MM.1S (cell line): ENCODE measurements at regions not wholly inside any gene's neighbourhood (a gene's known extent, or its start where the extent isn't known, plus 50 kb on each side); places are given as distances from the start of the nearest gene placed in this dataset.

Experiments
- DNase-seq: peaks from one replicate; pipeline ENCODE4 v3.0.0-alpha.2; 2015
- H2AFZ ChIP-seq: fragments of 300-600 bp; sonication (generic); 2 replicates; pipeline ENCODE4 v1.6.0; 2016; ENCODE audit warnings: antibody characterized with exemption, low read length
- H3F3A ChIP-seq: fragments of 300-600 bp; sonication (generic); 2 replicates; pipeline ENCODE4 v1.6.1; 2016; ENCODE audit warnings: mild to moderate bottlenecking, antibody characterized with exemption, low read length, moderate library complexity, mixed read lengths; ENCODE audit not compliant: insufficient read depth
- H3K27ac ChIP-seq: fragments of 300-600 bp; sonication (generic); 2 replicates; pipeline ENCODE4 v1.5.1; 2016; ENCODE audit warnings: mild to moderate bottlenecking, low read length
- H3K27me3 ChIP-seq: fragments of 300-600 bp; sonication (generic); replicated peaks from 2 replicates; pipeline ENCODE4 v1.6.0; 2016; ENCODE audit warnings: low read length; ENCODE audit not compliant: insufficient read depth
- H3K36me3 ChIP-seq: fragments of 300-600 bp; sonication (generic); replicated peaks from 2 replicates; pipeline ENCODE4 v1.6.1; 2016; ENCODE audit warnings: mild to moderate bottlenecking, low read length, mixed read lengths; ENCODE audit not compliant: insufficient read depth
- H3K4me1 ChIP-seq: fragments of 300-600 bp; sonication (generic); 2 replicates; pipeline ENCODE4 v1.6.1; 2016; ENCODE audit warnings: low read length, mixed read lengths
- H3K4me2 ChIP-seq: fragments of 300-600 bp; sonication (generic); 2 replicates; pipeline ENCODE4 v1.6.0; 2016; ENCODE audit warnings: low read depth, low read length
- H3K4me3 ChIP-seq: fragments of 300-600 bp; sonication (generic); 2 replicates; pipeline ENCODE4 v1.5.1; 2016; ENCODE audit warnings: low read length, mixed read lengths
- H3K79me2 ChIP-seq: fragments of 300-600 bp; sonication (generic); 2 replicates; pipeline ENCODE4 v1.6.1; 2016; ENCODE audit warnings: mixed run types, low read length, mixed read lengths
- H3K9ac ChIP-seq: fragments of 300-600 bp; sonication (generic); 2 replicates; pipeline ENCODE4 v1.6.1; 2016; ENCODE audit warnings: low read length, mixed read lengths
- H3K9me2 ChIP-seq: fragments of 300-600 bp; sonication (generic); replicated peaks from 2 replicates; pipeline ENCODE4 v1.6.1; 2016; ENCODE audit warnings: mild to moderate bottlenecking, low read length, mixed read lengths; ENCODE audit not compliant: insufficient read depth
- H3K9me3 ChIP-seq: fragments of 300-600 bp; sonication (generic); replicated peaks from 2 replicates; pipeline ENCODE4 v1.6.1; 2016; ENCODE audit warnings: mild to moderate bottlenecking, low read length, mixed read lengths; ENCODE audit not compliant: insufficient read depth
- H4K20me1 ChIP-seq: fragments of 300-600 bp; sonication (generic); 2 replicates; pipeline ENCODE4 v1.6.1; 2016; ENCODE audit warnings: mild to moderate bottlenecking, low read length, moderate library complexity, mixed read lengths; ENCODE audit not compliant: insufficient read depth
- EZH2 ChIP-seq: fragments of 300-600 bp; sonication (generic); optimal IDR thresholded peaks from 2 replicates; pipeline ENCODE3; 2017; ENCODE audit warnings: low read depth, mild to moderate bottlenecking, antibody characterized with exemption, low read length, mixed read lengths
- EZH2phosphoT487 ChIP-seq: fragments of 300-600 bp; sonication (generic); IDR thresholded peaks from 2 replicates; pipeline ENCODE4 v1.6.1; 2018; ENCODE audit warnings: antibody characterized with exemption, low read length
- TF ChIP-seq, protein P1 (sequence below): fragments of 300-600 bp; sonication (generic); IDR thresholded peaks from 2 replicates; pipeline ENCODE4 v1.5.1; 2016; ENCODE audit warnings: antibody characterized with exemption, low read length, mixed read lengths

DNA sequence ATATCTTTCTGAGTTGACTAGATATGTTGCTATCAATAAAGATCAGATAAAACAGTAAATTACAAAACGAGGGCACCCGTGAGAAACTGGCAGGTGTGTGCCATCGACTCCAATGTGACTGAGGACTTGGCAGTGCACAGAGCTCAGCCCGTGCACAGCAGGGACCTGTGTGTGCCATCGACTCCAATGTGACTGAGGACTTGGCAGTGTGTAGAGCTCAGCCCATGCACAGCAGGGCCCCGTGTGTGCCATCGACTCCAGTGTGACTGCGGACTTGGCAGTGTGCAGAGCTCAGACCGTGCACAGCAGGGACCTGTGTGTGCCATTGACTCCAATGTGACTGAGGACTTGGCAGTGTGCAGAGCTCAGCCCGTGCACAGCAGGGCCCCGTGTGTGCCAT lies 347.2 kb upstream of the B3GAT1 start:
- Histone ChIP-seq H3K9me3 (no peaks in the 10 kb centered on the region), H3K36me3 (no peaks in the 10 kb centered on the region), H4K20me1 (no peaks in the 10 kb centered on the region), H3K4me1 (no peaks in the 10 kb centered on the region), H3K4me3 (no peak overlapping the region), H3K79me2 (no peaks in the 10 kb centered on the region), H3K9me2 (no peaks in the 10 kb centered on the region), H3K9ac (no peak overlapping the region), H3K4me2 (no peak overlapping the region), H3K27ac (no peak overlapping the region), H3F3A (no peaks in the 10 kb centered on the region), H3K27me3 (no peaks in the 10 kb centered on the region), H2AFZ (no peak overlapping the region)
- TF ChIP-seq EZH2phosphoT487: no peak
- no peak for TF ChIP-seq EZH2
- TF ChIP-seq, protein P1, sequence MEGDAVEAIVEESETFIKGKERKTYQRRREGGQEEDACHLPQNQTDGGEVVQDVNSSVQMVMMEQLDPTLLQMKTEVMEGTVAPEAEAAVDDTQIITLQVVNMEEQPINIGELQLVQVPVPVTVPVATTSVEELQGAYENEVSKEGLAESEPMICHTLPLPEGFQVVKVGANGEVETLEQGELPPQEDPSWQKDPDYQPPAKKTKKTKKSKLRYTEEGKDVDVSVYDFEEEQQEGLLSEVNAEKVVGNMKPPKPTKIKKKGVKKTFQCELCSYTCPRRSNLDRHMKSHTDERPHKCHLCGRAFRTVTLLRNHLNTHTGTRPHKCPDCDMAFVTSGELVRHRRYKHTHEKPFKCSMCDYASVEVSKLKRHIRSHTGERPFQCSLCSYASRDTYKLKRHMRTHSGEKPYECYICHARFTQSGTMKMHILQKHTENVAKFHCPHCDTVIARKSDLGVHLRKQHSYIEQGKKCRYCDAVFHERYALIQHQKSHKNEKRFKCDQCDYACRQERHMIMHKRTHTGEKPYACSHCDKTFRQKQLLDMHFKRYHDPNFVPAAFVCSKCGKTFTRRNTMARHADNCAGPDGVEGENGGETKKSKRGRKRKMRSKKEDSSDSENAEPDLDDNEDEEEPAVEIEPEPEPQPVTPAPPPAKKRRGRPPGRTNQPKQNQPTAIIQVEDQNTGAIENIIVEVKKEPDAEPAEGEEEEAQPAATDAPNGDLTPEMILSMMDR: no peak
- no peak for DNase-seq

DNA sequence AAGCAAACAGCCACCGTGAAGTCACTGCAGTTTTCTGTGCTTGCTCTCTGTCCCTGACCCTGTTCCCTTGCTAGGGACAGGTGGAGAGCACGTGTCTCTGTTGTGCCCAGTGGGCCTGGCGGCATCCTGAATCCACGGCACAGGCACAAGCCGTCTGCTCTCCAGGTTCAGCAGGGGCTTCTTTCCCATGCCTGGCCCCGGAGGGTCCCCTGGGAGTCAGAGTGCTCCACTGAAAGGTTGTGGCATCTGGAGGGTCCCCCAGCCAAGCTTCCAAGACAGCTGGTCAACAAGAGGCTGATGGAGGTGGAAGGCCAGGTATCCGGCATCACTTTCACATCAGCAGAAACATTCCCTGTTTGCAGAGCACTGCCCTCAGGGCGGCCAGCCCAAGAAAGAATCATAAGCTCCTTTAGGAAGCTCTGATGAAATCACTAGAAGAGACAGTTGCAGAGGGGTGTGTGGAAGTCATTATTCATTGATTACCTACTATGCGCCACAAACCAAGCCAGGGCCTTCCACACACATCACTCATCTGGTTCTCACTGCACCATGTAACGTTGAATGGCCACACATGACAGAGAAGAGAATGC lies 346.4 kb upstream of the B3GAT1 start:
- DNase-seq: no peak
- Histone ChIP-seq H3K9me2 (no peaks in the 10 kb centered on the region), H2AFZ (no peak overlapping the region), H3K9ac (no peak overlapping the region), H3K79me2 (no peaks in the 10 kb centered on the region), H3F3A (no peaks in the 10 kb centered on the region), H3K4me2 (no peak overlapping the region), H4K20me1 (no peaks in the 10 kb centered on the region), H3K4me1 (no peaks in the 10 kb centered on the region), H3K9me3 (no peaks in the 10 kb centered on the region), H3K27me3 (no peaks in the 10 kb centered on the region), H3K36me3 (no peaks in the 10 kb centered on the region), H3K27ac (no peak overlapping the region), H3K4me3 (no peak overlapping the region)
- TF ChIP-seq EZH2phosphoT487 (no peak), EZH2 (no peak)
- TF ChIP-seq, protein P1: no peak

DNA sequence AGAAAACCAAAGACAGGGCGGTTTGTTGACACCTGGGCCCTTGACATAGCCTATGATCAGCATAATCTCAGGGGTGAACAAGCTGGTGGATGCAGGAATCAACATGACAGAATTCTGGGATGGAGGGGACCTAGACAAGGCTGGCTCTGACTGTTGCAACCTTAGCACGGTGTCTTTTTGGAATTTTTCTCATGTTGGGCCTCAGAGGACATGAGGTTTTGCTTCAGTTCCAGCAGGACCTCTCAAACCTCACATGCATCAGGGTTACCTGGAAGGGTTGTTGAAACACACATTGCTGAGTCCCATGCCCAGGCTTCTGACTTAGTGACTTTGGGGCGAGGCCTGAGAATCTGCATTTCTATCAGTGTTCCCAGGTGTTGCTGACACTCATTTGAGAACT lies 345.6 kb upstream of the B3GAT1 start:
- Histone ChIP-seq H3F3A (no peaks in the 10 kb centered on the region), H3K27ac (no peak overlapping the region), H3K27me3 (no peaks in the 10 kb centered on the region), H3K9me2 (no peaks in the 10 kb centered on the region), H3K4me3 (no peak overlapping the region), H3K4me2 (no peak overlapping the region), H3K9ac (no peak overlapping the region), H2AFZ (no peak overlapping the region), H3K36me3 (no peaks in the 10 kb centered on the region), H3K9me3 (no peaks in the 10 kb centered on the region), H3K79me2 (no peaks in the 10 kb centered on the region), H4K20me1 (no peaks in the 10 kb centered on the region), H3K4me1 (no peaks in the 10 kb centered on the region)
- TF ChIP-seq EZH2phosphoT487: no peak
- TF ChIP-seq EZH2: no peak
- TF ChIP-seq, protein P1: no peak
- DNase-seq: no peak
